Stimulated activated CD8-positive, alpha-beta memory T cell treated with anti-CD3 and anti-CD28 coated beads, Interleukin-4, amount 100 ng/mL, for 1 hour (primary cell): ENCODE measurements at regions not wholly inside any gene's neighbourhood (a gene's known extent, or its start where the extent isn't known, plus 50 kb on each side); places are given as distances from the start of the nearest gene placed in this dataset.

Experiments used
- DNase-seq, 2 donors: peaks; one replicate each; pipeline ENCODE4 v3.0.0-alpha.2; 2020; ENCODE audit warnings: low read depth in 2 of 2, low spot score in 1 of 2

- no peak for DNase-seq
Observed at GRCh38 chr10:78445308-78445707, 411.6 kb downstream of the RPS24 start.

GRCh38 chr10:78448470-78448869, 414.8 kb downstream of the RPS24 start:
- DNase-seq: no peak

- no peak for DNase-seq
Observed at GRCh38 chr10:78448994-78449418, 415.3 kb downstream of the RPS24 start.

GRCh38 chr10:78449554-78449953, 415.9 kb downstream of the RPS24 start:
- no peak for DNase-seq

GRCh38 chr10:78450239-78450638, 416.6 kb downstream of the RPS24 start:
- DNase-seq: no peak

- DNase-seq: no peak
Observed at GRCh38 chr10:78450807-78451485, 417.3 kb downstream of the RPS24 start.

- DNase-seq: no peak
Observed at GRCh38 chr10:78451592-78451991, 417.9 kb downstream of the RPS24 start.

- DNase-seq: no peak
Observed at GRCh38 chr10:78454123-78454645, 420.5 kb downstream of the RPS24 start.

- no peak for DNase-seq
Observed at GRCh38 chr10:78455236-78455635, 421.6 kb downstream of the RPS24 start.

- DNase-seq: no peak
Observed at GRCh38 chr10:78455811-78456210, 422.1 kb downstream of the RPS24 start.

- DNase-seq: no peak
Observed at GRCh38 chr10:78456649-78457400, 423.2 kb downstream of the RPS24 start.

GRCh38 chr10:78457804-78458482, 424.3 kb downstream of the RPS24 start:
- no peak for DNase-seq

GRCh38 chr10:78458983-78459638, 425.4 kb downstream of the RPS24 start:
- no peak for DNase-seq

GRCh38 chr10:78459639-78460037, 426.0 kb downstream of the RPS24 start:
- no peak for DNase-seq

- DNase-seq: no peak
Observed at GRCh38 chr10:78460204-78460603, 426.5 kb downstream of the RPS24 start.

GRCh38 chr10:78461333-78461732, 427.7 kb downstream of the RPS24 start:
- no peak for DNase-seq

GRCh38 chr10:78462176-78462575, 428.5 kb downstream of the RPS24 start:
- no peak for DNase-seq

- no peak for DNase-seq
Observed at GRCh38 chr10:78462726-78463228, 429.1 kb downstream of the RPS24 start.

GRCh38 chr10:78464118-78464855, 430.6 kb downstream of the RPS24 start:
- no peak for DNase-seq

GRCh38 chr10:78464856-78465267, 431.2 kb downstream of the RPS24 start:
- no peak for DNase-seq
